ENCODE measurements at regions not wholly inside any gene's neighbourhood (a gene's known extent, or its start where the extent isn't known, plus 50 kb on each side); places are given as distances from the start of the nearest gene placed in this dataset.
"Not testable (repeated sequence)": the region's sequence is repeated elsewhere in the genome, so short reads cannot be mapped to it uniquely, and the experiment has no call there.

DNA sequence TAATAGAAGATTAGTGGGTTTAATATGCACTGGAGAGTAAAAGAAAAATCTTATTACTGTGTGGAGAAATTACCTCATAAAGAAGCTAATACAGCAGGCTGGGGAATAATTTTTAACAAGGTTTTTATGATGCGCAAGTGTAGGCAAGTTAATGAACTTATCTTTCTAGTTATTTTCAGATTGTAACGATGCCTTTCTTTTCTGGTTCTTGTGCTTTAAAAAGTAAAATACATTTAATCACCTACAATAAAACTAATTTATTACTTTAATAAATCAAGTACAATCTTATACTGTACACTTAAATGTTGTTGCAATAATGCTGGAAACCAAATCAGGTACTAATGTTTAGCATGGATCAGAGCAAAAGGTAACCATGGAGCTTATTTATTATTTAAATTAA lies 266.6 kb downstream of the ZIC1 start:
- DNase-seq, result no peak

DNA sequence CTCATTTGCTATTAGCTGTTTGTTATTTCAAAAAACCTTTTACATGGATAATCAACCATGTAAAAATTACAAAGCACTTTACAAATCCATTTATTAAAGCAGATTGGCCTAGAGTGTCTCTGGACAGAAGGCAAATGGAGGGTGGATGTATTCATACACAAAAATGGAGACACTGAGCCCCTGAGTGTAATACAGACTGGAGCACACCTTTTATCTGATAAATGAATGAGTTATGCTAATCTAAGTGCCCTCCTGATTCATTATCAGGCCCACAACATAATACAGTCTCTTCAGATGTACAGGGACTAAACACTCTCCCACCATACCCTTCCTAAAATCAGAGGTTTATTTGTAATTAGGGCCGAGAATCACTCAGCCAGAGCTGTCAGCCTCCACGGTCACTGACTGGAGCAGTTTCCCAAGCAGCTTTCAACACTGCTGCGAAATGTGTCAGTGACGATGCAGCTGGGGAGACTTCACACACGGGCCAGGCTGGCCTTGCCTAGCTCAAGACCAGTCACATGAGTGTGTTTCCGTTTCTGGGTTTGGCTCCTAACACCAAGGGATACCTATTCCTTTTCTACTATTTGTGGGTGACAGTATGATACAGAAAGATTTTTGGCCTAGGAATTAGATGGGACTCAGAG lies 271.8 kb downstream of the ZIC1 start:
- peak; percentile 65 for DNase-seq

- no peak for DNase-seq
These were observed 279.7 kb downstream of the ZIC1 start for GRCh38 chr3:147688868-147689267.

- peak; percentile 40 for DNase-seq
These were observed 290.1 kb downstream of the ZIC1 start for GRCh38 chr3:147699175-147699838.

DNA sequence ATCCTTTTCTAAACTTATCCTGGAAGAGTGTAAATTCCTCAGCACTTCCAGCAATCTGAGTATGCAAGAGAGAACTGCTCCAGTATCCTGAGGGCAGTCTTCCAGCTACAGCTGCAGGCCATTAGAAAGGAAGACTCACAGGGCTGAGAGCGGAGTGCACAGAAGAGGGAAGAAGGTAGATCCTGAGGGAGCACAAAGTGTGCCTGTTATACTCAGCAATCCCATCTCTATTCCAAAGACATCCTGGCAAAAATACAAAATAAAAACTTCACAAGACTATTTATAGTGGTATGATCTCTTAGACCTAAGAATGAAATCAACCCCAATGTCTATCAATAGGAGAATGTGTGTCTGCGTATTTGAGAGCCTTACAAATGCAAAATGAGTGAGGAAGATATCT lies 292.0 kb downstream of the ZIC1 start:
- no peak for DNase-seq

- DNase-seq, result no peak
These were observed 293.3 kb downstream of the ZIC1 start for GRCh38 chr3:147702509-147702908.

DNA sequence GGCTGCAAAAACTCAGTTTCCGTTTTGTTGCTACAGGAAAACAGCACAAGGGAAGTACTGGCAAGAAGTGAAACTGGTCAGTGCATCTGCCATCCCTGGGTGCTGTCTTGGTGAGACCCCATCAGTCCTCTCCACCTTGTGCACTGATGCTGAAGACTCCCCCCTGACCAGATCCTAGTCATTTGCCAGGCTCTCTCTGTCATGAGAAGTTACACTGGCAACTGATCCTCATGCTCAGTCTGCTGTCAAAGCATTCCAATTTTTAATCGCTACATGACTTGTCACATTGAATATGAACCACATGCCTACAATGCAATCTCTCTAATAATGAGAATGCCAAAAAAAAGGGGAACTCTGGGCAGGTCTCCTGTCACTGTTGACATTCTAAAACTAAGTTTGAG lies 296.5 kb downstream of the ZIC1 start:
- peak; percentile 72 for DNase-seq

GRCh38 chr3:147710753-147711152 lies 301.6 kb downstream of the ZIC1 start:
- DNase-seq, result not testable (repeated sequence)

DNA sequence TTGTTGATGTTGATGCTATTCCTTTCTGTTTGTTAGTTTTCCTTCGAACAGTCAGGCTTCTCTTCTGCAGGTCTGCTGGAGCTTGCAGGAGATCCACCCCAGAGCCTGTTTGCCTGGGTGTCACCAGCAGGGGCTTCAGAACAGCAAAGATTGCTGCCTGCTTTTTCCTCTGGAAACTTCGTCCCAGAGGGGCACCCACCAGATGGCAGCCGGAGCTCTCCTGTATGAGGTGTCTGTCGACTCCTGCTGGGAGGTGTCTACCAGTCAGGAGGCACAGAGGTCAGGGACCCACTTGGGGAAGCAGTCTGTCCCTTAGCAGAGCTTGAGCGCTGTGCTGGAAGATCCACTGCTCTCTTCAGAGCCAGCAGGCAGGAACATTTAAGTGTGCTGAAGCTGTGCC lies 303.2 kb downstream of the ZIC1 start:
- no peak for DNase-seq

DNA sequence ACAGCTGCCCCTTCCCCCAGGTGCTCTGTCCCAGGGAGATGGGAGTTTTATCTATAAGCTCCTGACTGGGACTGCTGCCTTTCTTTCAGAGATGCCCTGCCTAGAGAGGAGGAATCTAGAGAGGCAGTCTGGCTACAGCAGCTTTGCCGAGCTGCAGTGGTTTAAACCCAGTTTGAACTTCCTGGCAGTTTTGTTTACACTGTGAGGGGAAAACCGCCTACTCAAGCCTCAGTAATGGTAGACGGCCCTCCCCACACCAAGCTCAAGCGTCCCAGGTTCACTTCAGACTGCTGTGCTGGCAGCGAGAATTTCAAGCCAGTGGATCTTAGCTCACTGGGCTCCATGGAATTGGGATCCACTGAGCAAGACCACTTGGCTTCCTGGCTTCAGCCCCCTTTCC lies 303.6 kb downstream of the ZIC1 start:
- not testable (repeated sequence) for DNase-seq

- no peak for DNase-seq
These were observed 304.3 kb downstream of the ZIC1 start for GRCh38 chr3:147713234-147714133.

DNA sequence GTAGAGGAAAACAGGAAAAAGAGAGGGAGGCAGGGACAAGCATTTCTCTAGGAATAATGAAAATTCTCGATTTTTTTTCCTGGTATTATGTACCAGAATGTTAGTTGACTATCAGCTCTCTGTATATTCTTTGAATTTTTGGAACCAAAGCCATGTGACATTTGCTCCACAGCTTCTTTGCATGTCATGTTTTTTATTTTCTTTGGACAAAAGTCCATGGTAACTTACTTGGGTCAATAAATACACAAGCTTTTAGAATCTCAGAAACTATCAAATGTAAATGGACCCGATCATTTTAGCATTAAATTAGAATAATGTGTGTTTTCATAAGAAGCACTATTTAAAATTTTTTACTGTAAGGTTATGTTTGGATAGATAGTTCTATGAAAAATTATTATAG lies 320.5 kb downstream of the ZIC1 start:
- DNase-seq, result no peak

GRCh38 chr3:147730284-147730683 lies 321.1 kb downstream of the ZIC1 start:
- no peak for DNase-seq

- DNase-seq, result no peak
These were observed 324.1 kb downstream of the ZIC1 start for GRCh38 chr3:147733217-147733616.

- no peak for DNase-seq
These were observed 326.5 kb downstream of the ZIC1 start for GRCh38 chr3:147735616-147736015.

- no peak for DNase-seq
These were observed 327.1 kb downstream of the ZIC1 start for GRCh38 chr3:147736226-147736625.

GRCh38 chr3:147737376-147737775 lies 328.2 kb downstream of the ZIC1 start:
- DNase-seq, result no peak

DNA sequence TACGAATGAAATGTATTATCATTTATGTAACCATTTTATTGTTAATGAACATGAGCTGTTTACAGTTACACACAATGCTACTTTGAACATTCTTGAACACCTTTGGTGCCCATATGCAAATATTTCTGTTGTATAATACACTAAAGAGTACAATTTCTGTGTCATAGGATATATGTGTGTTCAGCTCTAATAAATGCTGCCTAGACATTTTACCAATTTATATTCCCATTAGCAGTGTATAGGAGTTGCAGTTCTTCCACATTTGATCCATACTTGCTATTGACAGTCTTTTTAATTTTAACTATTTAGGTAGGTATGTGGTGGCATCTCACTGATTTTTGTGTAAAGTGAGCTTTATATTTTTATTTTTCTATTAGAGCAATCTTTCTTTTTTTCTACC lies 331.8 kb downstream of the ZIC1 start:
- DNase-seq, result no peak

- DNase-seq, result no peak
These were observed 335.8 kb downstream of the ZIC1 start for GRCh38 chr3:147744967-147745366.

DNA sequence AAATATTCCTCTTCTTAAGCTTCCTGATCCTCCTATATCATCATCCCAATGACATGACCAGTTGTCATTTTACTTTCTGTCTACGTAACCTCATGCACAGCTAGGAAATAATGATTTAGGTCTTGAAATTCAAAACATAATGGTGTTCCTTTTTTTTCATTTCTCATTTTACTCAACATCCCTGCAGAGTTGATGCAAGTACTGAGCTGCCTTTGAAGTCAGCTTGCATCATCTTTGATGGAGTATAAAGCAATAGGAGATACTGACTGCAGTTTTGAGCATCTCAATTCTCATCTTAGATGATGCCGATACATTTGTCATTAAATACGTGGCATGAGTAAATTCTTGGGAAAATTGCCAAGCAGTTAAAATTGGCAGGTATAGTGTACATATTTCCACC lies 346.1 kb downstream of the ZIC1 start:
- no peak for DNase-seq

- DNase-seq, result no peak
These were observed 347.3 kb downstream of the ZIC1 start for GRCh38 chr3:147756476-147756875.

DNA sequence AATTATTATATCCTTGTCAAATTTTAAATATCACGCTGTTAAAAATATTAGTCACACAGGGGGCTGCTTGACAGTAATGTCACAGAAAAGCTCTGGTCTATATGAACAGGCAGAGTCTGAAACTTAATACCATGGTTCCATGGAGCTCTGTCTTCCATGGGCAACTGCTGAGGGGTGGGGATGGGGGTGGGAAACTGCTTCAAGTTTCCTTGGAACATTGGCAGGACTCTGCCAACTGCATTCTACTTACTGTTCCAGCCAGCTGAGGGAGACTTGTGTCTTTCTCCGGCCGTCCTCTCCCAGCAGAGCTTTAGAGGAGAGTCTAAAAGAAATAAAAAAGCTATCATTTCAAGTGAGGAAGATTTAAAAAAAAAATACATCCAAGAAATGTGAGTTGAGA lies 348.7 kb downstream of the ZIC1 start:
- no peak for DNase-seq

DNA sequence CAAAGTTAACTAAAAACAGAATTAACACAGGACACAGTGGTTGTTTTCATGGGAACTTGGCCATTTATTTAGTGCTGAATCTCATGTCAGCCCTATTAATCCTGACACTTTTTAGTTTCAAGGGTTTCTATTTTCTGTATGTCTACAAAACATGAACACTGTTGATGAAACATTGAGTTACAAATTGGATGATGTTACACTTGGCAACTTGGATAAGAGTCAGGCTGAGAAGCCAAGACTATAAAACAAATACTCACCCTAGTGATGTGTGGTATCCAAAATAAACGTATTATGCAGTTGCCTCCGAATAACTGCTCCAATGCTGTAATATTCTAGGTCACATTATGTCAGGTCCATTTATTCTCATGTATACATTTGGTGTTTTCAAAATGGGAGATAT lies 349.6 kb downstream of the ZIC1 start:
- DNase-seq, result no peak

- no peak for DNase-seq
These were observed 350.9 kb downstream of the ZIC1 start for GRCh38 chr3:147760085-147760484.

Data from retina (tissue), 1 donor.